Natural killer cell (primary cell): ENCODE measurements at regions not wholly inside any gene's neighbourhood (a gene's known extent, or its start where the extent isn't known, plus 50 kb on each side); places are given as distances from the start of the nearest gene placed in this dataset.
"Not testable (repeated sequence)": the region's sequence is repeated elsewhere in the genome, so short reads cannot be mapped to it uniquely, and the experiment has no call there.

ENCODE experiments used
- ATAC-seq, 3 donors: fragments of 150-1000 bp in 2 of 3; fragments of 200-7000 bp in 1 of 3; cut with Tn5 transposase; 1 replicate in 1 of 3; 2 replicates in 2 of 3; pipeline ENCODE4 v1.10.0; 2021; ENCODE audit warnings: mild to moderate bottlenecking in 2 of 3, moderate library complexity in 2 of 3
- DNase-seq, 2 donors: peaks; one replicate each; pipeline versions ENCODE4 v3.0.0 to v3.0.0-alpha.2; 2013 to 2021; ENCODE audit warnings: mixed read lengths in 1 of 2
- H3K27ac ChIP-seq: one replicate; pipeline ENCODE4 v1.5.1; 2013; ENCODE audit warnings: mild to moderate bottlenecking, low read length
- H3K27me3 ChIP-seq: one replicate; pipeline ENCODE4 v1.6.1; 2013; ENCODE audit warnings: low read length; ENCODE audit not compliant: control insufficient read depth, insufficient read depth
- H3K36me3 ChIP-seq: one replicate; pipeline ENCODE4 v1.6.1; 2013; ENCODE audit warnings: low read length; ENCODE audit not compliant: control insufficient read depth, insufficient read depth
- H3K4me1 ChIP-seq: one replicate; pipeline ENCODE4 v1.6.1; 2013; ENCODE audit warnings: low read length; ENCODE audit not compliant: control insufficient read depth, insufficient read depth
- H3K4me3 ChIP-seq: one replicate; pipeline ENCODE4 v1.5.1; 2013; ENCODE audit warnings: low read length
- H3K9me3 ChIP-seq: one replicate; pipeline ENCODE4 v1.6.1; 2013; ENCODE audit warnings: low read length; ENCODE audit not compliant: control insufficient read depth, insufficient read depth
- H3K27ac Mint-ChIP-seq, 2 donors: one replicate each; pipeline ENCODE4 v1.8.0; 2022; ENCODE audit warnings: mild to moderate bottlenecking in 2 of 2, mixed read lengths in 2 of 2, moderate library complexity in 1 of 2
- H3K27me3 Mint-ChIP-seq, 2 donors: one replicate each; pipeline ENCODE4 v1.8.0; 2022; ENCODE audit warnings: low read depth in 2 of 2, mixed read lengths in 2 of 2
- H3K36me3 Mint-ChIP-seq: one replicate; pipeline ENCODE4 v1.8.0; 2022; ENCODE audit warnings: mixed read lengths
- H3K4me1 Mint-ChIP-seq, 2 donors: one replicate each; pipeline ENCODE4 v1.8.0; 2022; ENCODE audit warnings: mixed read lengths in 2 of 2
- H3K4me3 Mint-ChIP-seq: one replicate; pipeline ENCODE4 v1.8.0; 2022; ENCODE audit warnings: mild to moderate bottlenecking, moderate library complexity, mixed read lengths
- H3K9me3 Mint-ChIP-seq, 2 donors: one replicate each; pipeline ENCODE4 v1.8.0; 2022; ENCODE audit warnings: mixed read lengths in 2 of 2
- CTCF ChIP-seq: fragments of 200-600 bp; IDR thresholded peaks from one replicate; pipeline ENCODE4 v1.8.0; 2022; ENCODE audit warnings: antibody characterized with exemption
- WGBS: methylation state at CpG from one replicate; pipeline ENCODE4 v1.1.7; 2013; ENCODE audit warnings: missing lambda C conversion rate; ENCODE audit not compliant: insufficient coverage; 5-methylcytosine and 5-hydroxymethylcytosine counted together
- intact Hi-C: fragments of 100-400 bp; cut with micrococcal nuclease; formaldehyde crosslinking; loops from one replicate; pipeline ENCODE4 v1.14.2; 2022

GRCh38 chr11:13215149-13215548, 62.4 kb upstream of the BMAL1 start:
- no peak overlapping the region for H3K4me3 ChIP-seq
- H3K27me3 ChIP-seq: no peaks in the 10 kb centered on the region
- no peak overlapping the region for H3K27ac Mint-ChIP-seq
- no peaks in the 10 kb centered on the region for H3K4me1 ChIP-seq
- ATAC-seq (no peak), DNase-seq (no peak)
- peaks cover 0 to 6% of the 10 kb centered on the region in 2 donors for H3K27me3 Mint-ChIP-seq
- intact Hi-C loops: no loop called here
- H3K9me3 Mint-ChIP-seq: no peaks in the 10 kb centered on the region
- H3K9me3 ChIP-seq: no peaks in the 10 kb centered on the region
- TF ChIP-seq CTCF: no peak
- no peak overlapping the region for H3K27ac ChIP-seq
- no peaks in the 10 kb centered on the region for H3K36me3 ChIP-seq
- H3K36me3 Mint-ChIP-seq: no peaks in the 10 kb centered on the region
- no peaks in the 10 kb centered on the region for H3K4me1 Mint-ChIP-seq
- no peak overlapping the region for H3K4me3 Mint-ChIP-seq
- 100% methylated on average over 4 of the region's 4 CpGs for WGBS

GRCh38 chr11:13216019-13216710, 61.4 kb upstream of the BMAL1 start:
- H3K36me3 ChIP-seq: no peaks in the 10 kb centered on the region
- Mint-ChIP-seq H3K9me3 (no peaks in the 10 kb centered on the region), H3K27ac (no peak overlapping the region), H3K4me3 (no peak overlapping the region), H3K4me1 (no peaks in the 10 kb centered on the region), H3K27me3 (peaks cover 0 to 6% of the 10 kb centered on the region in 2 donors), H3K36me3 (no peaks in the 10 kb centered on the region)
- ATAC-seq: peak in 2 of 3 donors; percentile 19 to 36
- 74% methylated on average over 8 of the region's 8 CpGs for WGBS
- intact Hi-C loops: no loop called here
- H3K9me3 ChIP-seq: no peaks in the 10 kb centered on the region
- no peak for DNase-seq
- no peaks in the 10 kb centered on the region for H3K4me1 ChIP-seq
- no peak for TF ChIP-seq CTCF
- H3K4me3 ChIP-seq: no peak overlapping the region
- H3K27ac ChIP-seq: no peak overlapping the region
- no peaks in the 10 kb centered on the region for H3K27me3 ChIP-seq

- no peaks in the 10 kb centered on the region for H3K4me1 ChIP-seq
- Mint-ChIP-seq H3K9me3 (no peaks in the 10 kb centered on the region), H3K27me3 (peaks cover 0 to 6% of the 10 kb centered on the region in 2 donors), H3K4me3 (no peak overlapping the region), H3K36me3 (no peaks in the 10 kb centered on the region), H3K4me1 (no peaks in the 10 kb centered on the region), H3K27ac (no peak overlapping the region)
- ATAC-seq: no peak
- H3K36me3 ChIP-seq: no peaks in the 10 kb centered on the region
- H3K27me3 ChIP-seq: no peaks in the 10 kb centered on the region
- no peak overlapping the region for H3K4me3 ChIP-seq
- 80% methylated on average over 3 of the region's 3 CpGs for WGBS
- H3K27ac ChIP-seq: no peak overlapping the region
- DNase-seq: no peak
- no peaks in the 10 kb centered on the region for H3K9me3 ChIP-seq
- intact Hi-C loops: no loop called here
- no peak for TF ChIP-seq CTCF
Measured at GRCh38 chr11:13216711-13217075, 60.9 kb upstream of the BMAL1 start.

GRCh38 chr11:13218685-13219084, 58.9 kb upstream of the BMAL1 start:
- H3K36me3 Mint-ChIP-seq, intact Hi-C loops, ATAC-seq, H3K27ac Mint-ChIP-seq, DNase-seq, H3K9me3 Mint-ChIP-seq, H3K4me3 ChIP-seq, H3K27me3 ChIP-seq, H3K27me3 Mint-ChIP-seq, H3K36me3 ChIP-seq, H3K4me3 Mint-ChIP-seq, H3K4me1 ChIP-seq, H3K9me3 ChIP-seq, H3K4me1 Mint-ChIP-seq, H3K27ac ChIP-seq: not testable (repeated sequence)
- WGBS: 100% methylated on average over 1 of the region's 1 CpG
